Activated CD8-positive, alpha-beta T cell treated with anti-CD3 and anti-CD28 coated beads for 36 hours (primary cell): ENCODE measurements at regions not wholly inside any gene's neighbourhood (a gene's known extent, or its start where the extent isn't known, plus 50 kb on each side); places are given as distances from the start of the nearest gene placed in this dataset.
"Not testable (repeated sequence)": the region's sequence is repeated elsewhere in the genome, so short reads cannot be mapped to it uniquely, and the experiment has no call there.

Experiments
- ATAC-seq: fragments of 200-7000 bp; cut with Tn5 transposase; one replicate; pipeline ENCODE4 v1.10.0; 2021; ENCODE audit warnings: mild to moderate bottlenecking, moderate library complexity
- CTCF ChIA-PET: fragments of 350-600 bp; sonication (Branson Sonifier 250); formaldehyde crosslinking; loops from one replicate; lab custom pipeline; 2021; ENCODE audit warnings: antibody characterized with exemption; lab: Charles Lee
- POLR2A ChIA-PET: fragments of 350-600 bp; sonication (Branson Sonifier 250); formaldehyde crosslinking; loops from one replicate; lab custom pipeline; 2021; ENCODE audit warnings: antibody characterized with exemption; lab: Charles Lee
- DNase-seq: peaks from one replicate; pipeline ENCODE4 v3.0.0-alpha.2; 2020
- H3K27ac Mint-ChIP-seq: one replicate; pipeline ENCODE4 v1.8.0; 2021; ENCODE audit warnings: mild to moderate bottlenecking, mixed read lengths
- H3K27me3 Mint-ChIP-seq: one replicate; pipeline ENCODE4 v1.8.0; 2021; ENCODE audit warnings: mixed read lengths
- H3K36me3 Mint-ChIP-seq: one replicate; pipeline ENCODE4 v1.8.0; 2021; ENCODE audit warnings: low read depth, mixed read lengths
- H3K4me1 Mint-ChIP-seq: one replicate; pipeline ENCODE4 v1.8.0; 2021; ENCODE audit warnings: low read depth, mixed read lengths
- H3K4me3 Mint-ChIP-seq: one replicate; pipeline ENCODE4 v1.8.0; 2021; ENCODE audit warnings: mild to moderate bottlenecking, moderate library complexity, mixed read lengths
- H3K9me3 Mint-ChIP-seq: one replicate; pipeline ENCODE4 v1.8.0; 2021; ENCODE audit warnings: mixed read lengths
- intact Hi-C: fragments of 100-400 bp; cut with micrococcal nuclease; formaldehyde crosslinking; loops from one replicate; pipeline ENCODE4 v1.10.0; 2022
- TF ChIP-seq, protein P1 (sequence below): fragments of 200-600 bp; IDR thresholded peaks from one replicate; pipeline ENCODE4 v1.8.0; 2022; ENCODE audit warnings: antibody characterized with exemption, mild to moderate bottlenecking

DNA sequence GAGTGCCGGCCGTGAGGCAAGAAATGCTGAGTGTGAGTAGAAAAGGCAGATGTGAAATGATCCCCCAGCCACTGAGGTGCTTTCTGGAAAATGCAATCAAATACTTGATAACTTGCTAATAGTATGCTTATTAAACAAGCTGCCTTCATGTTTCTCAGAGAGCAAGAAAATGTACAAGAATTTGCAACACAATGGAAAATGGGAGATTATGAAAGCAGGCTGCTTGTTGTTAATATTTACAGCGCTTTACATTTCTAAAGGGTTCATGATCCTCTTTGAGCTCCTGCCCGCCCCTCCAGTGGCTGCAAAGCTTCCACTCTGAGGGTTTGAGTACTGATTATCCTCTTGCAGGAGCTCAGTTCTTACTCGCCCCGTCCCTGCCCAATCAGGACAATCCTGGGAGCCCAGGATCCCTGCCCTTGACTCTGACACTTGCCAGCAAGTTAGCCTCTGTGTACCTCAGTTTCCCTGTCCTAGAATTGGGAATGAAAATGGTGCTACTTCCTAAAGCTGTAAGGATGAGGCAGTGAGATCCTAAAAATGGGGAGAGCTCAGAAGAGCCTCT, 645.1 kb downstream of the TBC1D22A start:
- ChIA-PET POLR2A (no interaction called here), CTCF (no interaction called here)
- H3K27me3 Mint-ChIP-seq: peaks cover 9% of the 10 kb centered on the region
- no peaks in the 10 kb centered on the region for H3K9me3 Mint-ChIP-seq
- H3K27ac Mint-ChIP-seq: no peak overlapping the region
- DNase-seq (no peak), ATAC-seq (no peak)
- no peaks in the 10 kb centered on the region for H3K4me1 Mint-ChIP-seq
- H3K4me3 Mint-ChIP-seq: no peak overlapping the region
- intact Hi-C loops: no loop called here
- H3K36me3 Mint-ChIP-seq: no peaks in the 10 kb centered on the region
- TF ChIP-seq, protein P1, sequence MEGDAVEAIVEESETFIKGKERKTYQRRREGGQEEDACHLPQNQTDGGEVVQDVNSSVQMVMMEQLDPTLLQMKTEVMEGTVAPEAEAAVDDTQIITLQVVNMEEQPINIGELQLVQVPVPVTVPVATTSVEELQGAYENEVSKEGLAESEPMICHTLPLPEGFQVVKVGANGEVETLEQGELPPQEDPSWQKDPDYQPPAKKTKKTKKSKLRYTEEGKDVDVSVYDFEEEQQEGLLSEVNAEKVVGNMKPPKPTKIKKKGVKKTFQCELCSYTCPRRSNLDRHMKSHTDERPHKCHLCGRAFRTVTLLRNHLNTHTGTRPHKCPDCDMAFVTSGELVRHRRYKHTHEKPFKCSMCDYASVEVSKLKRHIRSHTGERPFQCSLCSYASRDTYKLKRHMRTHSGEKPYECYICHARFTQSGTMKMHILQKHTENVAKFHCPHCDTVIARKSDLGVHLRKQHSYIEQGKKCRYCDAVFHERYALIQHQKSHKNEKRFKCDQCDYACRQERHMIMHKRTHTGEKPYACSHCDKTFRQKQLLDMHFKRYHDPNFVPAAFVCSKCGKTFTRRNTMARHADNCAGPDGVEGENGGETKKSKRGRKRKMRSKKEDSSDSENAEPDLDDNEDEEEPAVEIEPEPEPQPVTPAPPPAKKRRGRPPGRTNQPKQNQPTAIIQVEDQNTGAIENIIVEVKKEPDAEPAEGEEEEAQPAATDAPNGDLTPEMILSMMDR: no peak

GRCh38 chr22:47406896-47407295, 644.4 kb downstream of the TBC1D22A start:
- Mint-ChIP-seq H3K27ac (no peak overlapping the region), H3K4me3 (no peak overlapping the region), H3K27me3 (peaks cover 9% of the 10 kb centered on the region), H3K9me3 (no peaks in the 10 kb centered on the region), H3K4me1 (no peaks in the 10 kb centered on the region), H3K36me3 (no peaks in the 10 kb centered on the region)
- POLR2A ChIA-PET: no interaction called here
- ATAC-seq (no peak), DNase-seq (no peak)
- intact Hi-C loops: no loop called here
- CTCF ChIA-PET: no interaction called here
- TF ChIP-seq, protein P1: no peak

DNA sequence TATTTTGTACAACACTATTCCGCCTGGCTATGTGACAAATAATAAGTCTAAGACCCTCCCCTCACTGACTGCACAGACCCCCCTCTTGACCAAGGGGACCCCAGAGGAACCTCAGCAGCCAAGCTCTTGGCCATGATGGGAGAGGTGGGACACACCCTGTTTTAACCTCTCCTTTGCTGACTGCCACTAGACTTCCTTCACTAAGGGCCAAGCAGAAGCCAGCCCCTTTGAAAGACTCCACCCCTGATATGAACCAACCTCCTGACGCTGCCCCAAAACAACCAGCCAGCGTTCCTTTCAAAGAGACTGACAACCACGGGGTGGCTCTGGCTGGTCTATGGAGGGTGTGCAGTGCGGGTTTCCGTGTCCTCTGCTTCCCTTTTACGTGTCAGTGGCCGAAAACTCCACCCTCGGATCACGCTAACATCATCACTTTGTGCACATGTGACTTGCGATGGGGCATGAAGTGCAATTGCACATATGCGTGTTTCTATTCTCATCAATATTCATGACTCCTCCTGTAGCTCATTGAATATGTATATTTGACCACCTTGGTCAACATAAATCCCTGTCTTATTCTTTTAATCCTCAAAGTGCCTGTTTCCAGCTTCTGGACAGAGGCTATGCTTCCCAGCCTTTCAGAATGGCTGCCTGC, 643.9 kb downstream of the TBC1D22A start:
- Mint-ChIP-seq H3K9me3 (no peaks in the 10 kb centered on the region), H3K4me3 (no peak overlapping the region), H3K27ac (no peak overlapping the region), H3K4me1 (no peaks in the 10 kb centered on the region), H3K27me3 (peaks cover 9% of the 10 kb centered on the region), H3K36me3 (no peaks in the 10 kb centered on the region)
- intact Hi-C loops: no loop called here
- ChIA-PET POLR2A (no interaction called here), CTCF (no interaction called here)
- TF ChIP-seq, protein P1: no peak
- no peak for DNase-seq
- ATAC-seq: no peak

GRCh38 chr22:47405222-47405621, 642.8 kb downstream of the TBC1D22A start:
- H3K27ac Mint-ChIP-seq, intact Hi-C loops, H3K27me3 Mint-ChIP-seq, H3K9me3 Mint-ChIP-seq, POLR2A ChIA-PET, DNase-seq, H3K36me3 Mint-ChIP-seq, H3K4me3 Mint-ChIP-seq, H3K4me1 Mint-ChIP-seq, ATAC-seq, CTCF ChIA-PET: not testable (repeated sequence)

GRCh38 chr22:47402876-47403525, 640.6 kb downstream of the TBC1D22A start:
- Mint-ChIP-seq H3K27ac (no peak overlapping the region), H3K4me3 (no peak overlapping the region)

More at GRCh38 chr22:47402876-47403525, 640.6 kb downstream of the TBC1D22A start:
- Mint-ChIP-seq H3K4me1 (no peaks in the 10 kb centered on the region), H3K36me3 (no peaks in the 10 kb centered on the region), H3K27me3 (peaks cover 1% of the 10 kb centered on the region), H3K9me3 (no peaks in the 10 kb centered on the region)
- TF ChIP-seq, protein P1: no peak
- intact Hi-C loops: no loop called here
- DNase-seq (no peak), ATAC-seq (no peak)
- CTCF ChIA-PET: no interaction called here
- POLR2A ChIA-PET: no interaction called here
